ENCODE measurements at regions not wholly inside any gene's neighbourhood (a gene's known extent, or its start where the extent isn't known, plus 50 kb on each side); places are given as distances from the start of the nearest gene placed in this dataset.

DNA sequence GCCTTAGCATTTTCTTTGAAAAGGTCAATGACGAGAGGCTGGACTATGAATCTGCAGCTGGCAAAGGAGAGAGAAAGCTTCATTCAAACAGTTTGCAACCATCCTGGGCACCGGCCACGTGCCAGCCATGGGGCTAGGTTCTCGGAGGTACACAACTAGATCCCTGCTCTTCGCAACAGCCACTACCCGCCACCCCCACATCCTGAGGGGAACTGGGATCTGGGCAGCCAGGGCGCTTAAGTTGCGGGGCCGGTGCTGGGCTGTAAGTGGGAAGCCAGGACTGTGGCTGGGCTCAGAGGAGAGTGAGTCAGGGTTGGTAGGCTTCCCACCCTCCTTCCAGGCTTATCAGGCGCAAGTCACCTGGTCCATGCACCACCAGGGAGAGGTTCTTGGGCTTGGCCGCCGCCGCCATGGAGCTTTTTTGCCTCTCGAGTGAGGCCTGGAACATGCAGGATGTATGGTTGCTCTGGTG lies 95.0 kb upstream of the TERB2 start:
- TF ChIP-seq, protein P1, sequence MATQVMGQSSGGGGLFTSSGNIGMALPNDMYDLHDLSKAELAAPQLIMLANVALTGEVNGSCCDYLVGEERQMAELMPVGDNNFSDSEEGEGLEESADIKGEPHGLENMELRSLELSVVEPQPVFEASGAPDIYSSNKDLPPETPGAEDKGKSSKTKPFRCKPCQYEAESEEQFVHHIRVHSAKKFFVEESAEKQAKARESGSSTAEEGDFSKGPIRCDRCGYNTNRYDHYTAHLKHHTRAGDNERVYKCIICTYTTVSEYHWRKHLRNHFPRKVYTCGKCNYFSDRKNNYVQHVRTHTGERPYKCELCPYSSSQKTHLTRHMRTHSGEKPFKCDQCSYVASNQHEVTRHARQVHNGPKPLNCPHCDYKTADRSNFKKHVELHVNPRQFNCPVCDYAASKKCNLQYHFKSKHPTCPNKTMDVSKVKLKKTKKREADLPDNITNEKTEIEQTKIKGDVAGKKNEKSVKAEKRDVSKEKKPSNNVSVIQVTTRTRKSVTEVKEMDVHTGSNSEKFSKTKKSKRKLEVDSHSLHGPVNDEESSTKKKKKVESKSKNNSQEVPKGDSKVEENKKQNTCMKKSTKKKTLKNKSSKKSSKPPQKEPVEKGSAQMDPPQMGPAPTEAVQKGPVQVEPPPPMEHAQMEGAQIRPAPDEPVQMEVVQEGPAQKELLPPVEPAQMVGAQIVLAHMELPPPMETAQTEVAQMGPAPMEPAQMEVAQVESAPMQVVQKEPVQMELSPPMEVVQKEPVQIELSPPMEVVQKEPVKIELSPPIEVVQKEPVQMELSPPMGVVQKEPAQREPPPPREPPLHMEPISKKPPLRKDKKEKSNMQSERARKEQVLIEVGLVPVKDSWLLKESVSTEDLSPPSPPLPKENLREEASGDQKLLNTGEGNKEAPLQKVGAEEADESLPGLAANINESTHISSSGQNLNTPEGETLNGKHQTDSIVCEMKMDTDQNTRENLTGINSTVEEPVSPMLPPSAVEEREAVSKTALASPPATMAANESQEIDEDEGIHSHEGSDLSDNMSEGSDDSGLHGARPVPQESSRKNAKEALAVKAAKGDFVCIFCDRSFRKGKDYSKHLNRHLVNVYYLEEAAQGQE (IDR thresholded peaks at IDR 0.05; ENCODE audit: insufficient read depth in 1 of 2, low read depth in 2 of 2, low read length in 1 of 2), result no peak
- TF ChIP-seq, protein P2, sequence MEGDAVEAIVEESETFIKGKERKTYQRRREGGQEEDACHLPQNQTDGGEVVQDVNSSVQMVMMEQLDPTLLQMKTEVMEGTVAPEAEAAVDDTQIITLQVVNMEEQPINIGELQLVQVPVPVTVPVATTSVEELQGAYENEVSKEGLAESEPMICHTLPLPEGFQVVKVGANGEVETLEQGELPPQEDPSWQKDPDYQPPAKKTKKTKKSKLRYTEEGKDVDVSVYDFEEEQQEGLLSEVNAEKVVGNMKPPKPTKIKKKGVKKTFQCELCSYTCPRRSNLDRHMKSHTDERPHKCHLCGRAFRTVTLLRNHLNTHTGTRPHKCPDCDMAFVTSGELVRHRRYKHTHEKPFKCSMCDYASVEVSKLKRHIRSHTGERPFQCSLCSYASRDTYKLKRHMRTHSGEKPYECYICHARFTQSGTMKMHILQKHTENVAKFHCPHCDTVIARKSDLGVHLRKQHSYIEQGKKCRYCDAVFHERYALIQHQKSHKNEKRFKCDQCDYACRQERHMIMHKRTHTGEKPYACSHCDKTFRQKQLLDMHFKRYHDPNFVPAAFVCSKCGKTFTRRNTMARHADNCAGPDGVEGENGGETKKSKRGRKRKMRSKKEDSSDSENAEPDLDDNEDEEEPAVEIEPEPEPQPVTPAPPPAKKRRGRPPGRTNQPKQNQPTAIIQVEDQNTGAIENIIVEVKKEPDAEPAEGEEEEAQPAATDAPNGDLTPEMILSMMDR (IDR thresholded peaks at IDR 0.05), result no peak
- no peak for TF ChIP-seq SIN3A (IDR thresholded peaks at IDR 0.05; ENCODE audit: borderline replicate concordance, insufficient read depth, low read depth, low read length)
